Occipital lobe (tissue), 1 donor: ENCODE measurements at regions not wholly inside any gene's neighbourhood (a gene's known extent, or its start where the extent isn't known, plus 50 kb on each side); places are given as distances from the start of the nearest gene placed in this dataset.
"Not testable (repeated sequence)": the region's sequence is repeated elsewhere in the genome, so short reads cannot be mapped to it uniquely, and the experiment has no call there.

Source experiments
- DNase-seq: peaks from one replicate; lab custom pipeline; 2025; lab: John Stamatoyannopoulos, UW

DNA sequence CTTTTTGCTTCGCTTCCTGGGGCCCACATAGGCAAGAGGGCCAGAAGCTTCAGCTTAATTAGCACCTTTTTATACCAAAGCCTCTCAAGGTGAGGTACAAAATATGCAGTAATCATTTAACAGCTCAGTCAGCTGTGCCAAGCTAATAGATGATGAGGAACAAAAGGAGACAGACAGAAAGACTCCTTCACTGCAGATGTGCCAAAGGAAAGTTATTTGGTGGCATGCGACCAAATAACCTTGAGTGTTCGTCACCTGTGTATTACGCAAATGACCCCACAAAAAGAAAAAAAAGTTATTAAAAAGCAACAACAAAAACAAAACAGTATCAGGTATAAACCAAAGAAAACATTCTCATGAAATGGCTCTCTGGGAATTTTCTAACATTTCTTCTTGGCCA lies 325.8 kb upstream of the IGF1R start:
- DNase-seq, result no peak

DNA sequence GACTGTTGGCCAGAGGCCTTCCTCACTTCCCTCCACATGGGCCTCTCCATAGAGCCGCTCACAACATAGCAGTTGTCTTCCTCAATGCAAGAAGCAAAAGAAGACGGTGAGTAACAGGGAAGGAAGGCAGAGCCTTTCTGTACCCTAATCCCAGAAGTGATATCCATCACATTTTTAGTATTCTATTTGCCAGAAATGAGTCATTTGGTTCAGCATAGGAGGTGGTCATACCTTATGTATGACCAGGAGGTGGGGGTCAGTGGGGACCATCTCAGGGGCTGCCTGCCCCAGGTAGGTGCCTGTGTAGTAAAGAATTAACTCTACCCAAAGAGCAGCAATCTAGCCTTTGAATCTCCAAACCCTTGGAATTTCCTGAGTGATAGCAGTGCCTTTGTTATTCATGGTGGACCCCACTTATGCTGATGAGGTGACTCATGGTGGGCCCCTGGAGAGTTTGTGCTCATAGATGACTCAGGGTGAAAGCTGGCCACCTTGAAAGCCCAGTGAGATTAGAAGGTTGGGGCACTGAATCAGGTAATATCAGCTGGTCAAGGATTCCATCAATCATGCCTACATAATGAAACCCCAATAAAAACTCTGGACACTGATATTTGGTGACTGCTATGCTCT lies 323.9 kb upstream of the IGF1R start:
- no peak for DNase-seq

- DNase-seq, result no peak
These were observed 321.5 kb upstream of the IGF1R start for GRCh38 chr15:98326804-98327203.

DNA sequence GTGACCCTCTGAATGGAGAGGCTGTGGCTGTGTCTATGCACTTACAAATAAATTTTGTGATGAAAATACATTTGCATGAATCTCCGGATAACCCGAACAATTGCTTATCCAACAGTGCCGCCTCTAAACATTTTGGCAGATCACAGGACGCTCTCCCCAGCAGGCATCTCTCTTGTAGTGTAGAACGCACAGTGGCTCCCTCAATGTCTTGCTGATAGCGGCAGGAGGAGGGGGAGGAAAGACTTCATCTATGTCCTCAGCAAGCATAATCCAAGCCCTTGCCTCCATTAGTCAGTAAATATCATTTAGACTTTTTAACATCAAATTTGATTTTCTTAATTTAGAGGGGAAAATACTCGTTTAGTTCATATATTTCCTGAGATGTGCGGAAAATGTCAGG lies 318.1 kb upstream of the IGF1R start:
- DNase-seq, result no peak

DNA sequence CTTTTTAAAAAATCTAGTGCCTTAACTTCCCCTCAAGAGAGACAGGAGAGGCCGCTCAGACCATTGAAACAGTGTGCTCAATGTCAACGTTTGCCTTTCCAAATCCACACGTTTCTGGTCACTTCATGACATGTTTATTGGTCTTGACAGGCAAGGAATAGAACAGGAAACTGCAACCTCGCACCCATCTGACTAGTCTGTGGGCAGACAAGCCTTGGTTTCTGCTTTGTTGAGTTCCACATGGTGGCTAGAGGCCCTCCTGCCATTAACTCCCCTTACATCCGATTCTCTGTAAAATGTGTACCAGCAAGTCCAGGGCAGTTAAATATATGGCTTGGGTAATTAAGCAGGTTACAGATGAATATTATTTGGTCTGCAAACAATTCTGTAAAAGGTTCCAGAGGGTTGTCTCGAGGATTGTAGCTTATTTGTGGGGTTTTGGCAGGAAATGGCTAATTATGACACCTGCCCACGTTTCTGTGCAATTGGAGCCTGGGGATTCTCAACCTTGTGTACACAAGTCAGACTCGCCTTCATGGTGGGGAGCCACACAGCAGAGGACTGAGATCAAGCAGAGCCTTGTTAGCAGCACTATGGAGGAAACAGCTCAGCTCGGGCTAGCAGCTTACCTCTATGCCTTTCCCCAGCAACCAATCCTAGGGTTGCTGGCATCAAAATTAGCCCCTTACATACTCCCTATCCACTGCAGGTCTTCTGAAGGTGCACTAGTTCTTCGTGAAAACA lies 317.5 kb upstream of the IGF1R start:
- DNase-seq, result no peak

DNA sequence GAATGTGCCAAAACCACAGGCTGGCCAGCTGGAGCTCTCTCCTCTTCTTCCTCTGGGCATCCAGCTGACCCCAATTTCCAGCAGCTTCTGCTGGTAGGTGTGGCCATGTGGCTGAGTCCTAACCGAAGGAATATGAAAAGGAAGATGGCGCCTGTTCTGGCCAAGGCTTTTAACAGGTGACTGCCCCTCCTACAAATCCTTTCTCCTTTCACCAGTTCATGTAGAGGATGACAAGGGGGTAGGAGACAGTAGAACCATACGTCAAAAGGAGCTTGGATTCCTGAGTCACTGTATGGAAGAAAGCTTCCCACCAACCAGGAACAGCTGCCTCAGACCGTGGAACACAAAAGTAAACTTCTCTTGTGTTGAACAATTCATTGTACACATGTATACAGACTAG lies 316.7 kb upstream of the IGF1R start:
- no peak for DNase-seq

DNA sequence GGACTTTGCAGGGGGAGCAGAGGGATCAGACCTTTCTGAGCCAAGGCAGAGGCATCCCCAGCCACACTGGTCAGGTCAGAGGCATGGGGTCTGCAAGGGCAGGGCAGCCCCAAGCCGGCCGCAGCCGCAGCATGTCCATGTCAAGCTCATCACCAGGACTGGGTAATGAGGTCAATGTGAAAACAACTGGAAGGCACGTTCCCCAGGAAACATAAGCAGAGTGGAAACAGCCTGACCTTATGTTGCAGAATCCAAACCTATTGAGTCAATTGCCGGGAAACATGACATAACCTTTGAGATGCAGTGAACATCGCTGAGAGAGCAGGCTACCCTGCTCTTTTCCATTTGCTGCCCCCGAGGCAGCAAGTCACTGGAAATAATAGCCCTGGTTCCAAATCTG lies 315.1 kb upstream of the IGF1R start:
- no peak for DNase-seq

- DNase-seq, result no peak
These were observed 305.4 kb upstream of the IGF1R start for GRCh38 chr15:98342911-98343310.

DNA sequence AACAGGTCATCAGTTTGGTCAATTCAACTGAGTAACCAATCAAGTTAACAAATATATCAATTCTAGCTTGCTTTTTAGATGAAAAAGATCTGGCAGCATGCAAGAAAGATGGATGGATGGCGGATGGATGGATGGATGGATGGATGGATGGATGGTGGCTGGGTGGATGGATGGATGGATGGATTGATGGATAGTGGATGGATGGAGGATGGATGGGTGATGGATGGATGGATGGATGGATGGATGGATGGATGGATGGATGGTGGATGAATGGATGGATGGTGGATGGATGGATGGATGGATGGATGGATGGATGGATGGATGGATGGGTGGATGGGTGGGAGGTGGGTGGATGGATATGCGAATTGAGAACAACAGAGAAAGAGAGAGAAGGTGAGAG lies 303.7 kb upstream of the IGF1R start:
- DNase-seq, result no peak

- no peak for DNase-seq
These were observed 301.3 kb upstream of the IGF1R start for GRCh38 chr15:98347001-98347400.

GRCh38 chr15:98347866-98348265 lies 300.5 kb upstream of the IGF1R start:
- DNase-seq, result no peak

DNA sequence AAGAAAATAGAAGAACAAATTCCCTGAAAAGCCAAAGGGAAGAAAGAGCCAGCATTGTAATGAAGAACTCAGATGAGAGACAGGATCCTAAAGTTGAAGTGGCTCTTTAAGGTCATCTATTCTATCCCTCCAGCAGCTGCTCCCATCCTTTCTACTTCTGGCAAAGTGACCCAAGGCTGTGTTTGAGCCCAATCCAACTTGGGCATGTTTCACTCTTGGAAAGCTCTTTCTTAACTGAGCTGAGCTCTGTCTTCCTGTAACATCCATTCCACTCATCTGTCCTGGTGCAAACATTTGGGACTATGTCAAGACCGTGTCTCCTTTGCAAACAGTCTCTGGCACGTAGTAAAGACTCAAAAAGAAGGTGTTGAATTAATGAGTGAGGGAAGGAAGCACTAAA lies 298.1 kb upstream of the IGF1R start:
- DNase-seq, result no peak

- DNase-seq, result not testable (repeated sequence)
These were observed 290.1 kb upstream of the IGF1R start for GRCh38 chr15:98358274-98358673.

DNA sequence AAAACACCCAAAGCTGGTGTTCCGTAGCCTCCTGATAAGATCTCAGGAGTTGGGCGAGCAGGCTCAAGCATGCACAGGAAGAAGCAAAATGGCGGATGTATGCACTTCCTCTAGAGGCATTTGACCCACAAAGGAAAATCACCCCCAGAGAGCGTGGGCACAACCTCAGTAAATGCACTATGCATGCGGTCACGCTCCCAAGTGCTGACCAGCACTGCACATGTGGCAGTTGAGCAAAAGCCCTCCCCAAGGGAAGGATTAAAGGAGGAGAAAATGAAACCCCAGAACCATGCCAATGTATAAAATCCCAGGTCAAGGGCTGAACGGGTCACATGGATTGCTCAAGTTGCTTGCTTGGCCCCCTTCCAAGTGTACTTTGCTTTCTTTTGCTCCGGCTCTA lies 289.4 kb upstream of the IGF1R start:
- DNase-seq, result no peak

DNA sequence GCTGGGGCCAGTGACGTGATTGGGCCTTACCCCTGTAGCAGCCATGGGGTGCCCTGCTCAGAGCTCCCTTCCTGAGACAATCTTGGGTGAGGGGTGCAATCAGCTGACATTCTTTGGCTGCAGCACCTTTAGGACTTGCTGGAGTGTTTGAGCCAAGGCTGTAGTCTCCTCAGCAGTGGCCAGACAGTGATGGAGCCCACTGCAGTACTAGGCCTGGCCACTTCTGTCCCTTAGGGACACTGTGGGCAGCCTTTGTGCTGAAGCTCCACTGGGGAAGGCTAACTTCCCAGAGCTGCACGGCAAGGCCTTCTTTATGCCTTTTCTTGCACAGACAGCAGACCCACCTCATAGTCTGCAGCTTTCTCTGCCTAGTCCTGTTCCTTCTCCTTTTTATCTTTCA lies 284.9 kb upstream of the IGF1R start:
- DNase-seq, result no peak

GRCh38 chr15:98363955-98364354 lies 284.4 kb upstream of the IGF1R start:
- DNase-seq, result no peak

DNA sequence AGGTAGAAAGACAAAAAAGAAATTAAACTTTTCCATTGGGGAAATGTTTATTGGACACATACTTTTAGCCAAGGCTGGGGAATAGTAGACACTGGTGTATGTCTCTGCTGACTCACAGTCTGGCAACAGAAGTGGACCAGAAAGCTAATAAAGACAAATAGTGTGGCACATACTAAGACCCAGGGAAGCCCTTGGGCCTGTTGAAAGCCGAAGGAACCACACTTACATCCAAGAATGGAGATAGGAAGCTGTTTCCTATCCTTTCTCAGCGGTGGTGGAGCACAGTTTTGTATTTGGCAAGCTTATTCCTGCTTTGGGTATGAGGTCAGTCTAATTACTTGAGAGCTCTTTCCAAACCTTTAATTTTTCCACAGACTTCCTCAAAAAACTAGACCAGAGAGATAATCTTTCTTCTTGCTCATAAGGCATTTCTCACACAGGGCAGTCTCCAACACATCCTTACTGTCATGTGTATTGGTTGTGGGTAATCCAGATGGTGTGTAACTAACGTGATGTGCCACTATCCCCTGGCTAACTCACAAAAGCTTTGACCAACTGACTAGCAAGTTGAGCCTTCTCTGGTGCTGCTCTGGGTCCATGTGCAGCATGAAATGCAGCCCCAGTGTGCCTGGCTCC lies 279.1 kb upstream of the IGF1R start:
- DNase-seq, result no peak

DNA sequence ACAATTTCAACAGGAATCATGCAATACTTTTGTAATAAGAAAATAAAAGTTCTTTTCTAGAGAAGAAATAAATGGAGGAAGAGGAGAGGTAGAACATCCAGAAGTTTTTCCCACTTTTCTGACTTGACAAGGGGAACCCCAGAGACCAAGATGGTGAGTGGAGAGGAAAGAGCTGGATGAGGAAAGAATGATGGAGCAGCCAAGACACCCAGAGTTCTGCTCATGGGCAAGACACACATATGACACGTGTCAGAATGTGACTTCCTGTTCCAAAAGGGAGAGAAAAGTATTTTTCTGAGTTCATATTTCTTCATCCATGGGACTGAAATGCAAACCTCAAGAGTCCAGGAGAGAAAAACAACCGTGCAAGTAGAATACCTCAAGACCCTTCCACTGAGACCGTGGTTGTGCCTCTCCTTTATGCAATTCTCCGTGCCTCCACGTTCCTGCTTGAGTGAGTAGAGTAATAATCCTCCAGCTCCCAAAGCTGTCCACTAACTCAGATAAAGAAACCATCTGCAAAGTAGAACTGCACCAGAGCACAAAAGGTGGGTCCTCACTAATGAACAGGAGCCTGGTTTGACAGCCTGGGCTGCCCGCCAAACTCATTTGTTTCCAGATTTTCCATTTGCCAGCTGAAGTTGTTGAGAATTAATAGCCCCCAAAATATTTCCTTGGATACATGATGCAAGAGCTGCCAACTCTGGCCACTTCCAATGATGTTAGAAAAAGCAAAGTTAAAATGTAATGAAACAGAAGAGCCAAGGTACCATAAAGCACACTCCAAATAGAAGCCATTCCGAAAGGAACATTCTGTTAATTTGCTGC lies 272.6 kb upstream of the IGF1R start:
- DNase-seq, result no peak

DNA sequence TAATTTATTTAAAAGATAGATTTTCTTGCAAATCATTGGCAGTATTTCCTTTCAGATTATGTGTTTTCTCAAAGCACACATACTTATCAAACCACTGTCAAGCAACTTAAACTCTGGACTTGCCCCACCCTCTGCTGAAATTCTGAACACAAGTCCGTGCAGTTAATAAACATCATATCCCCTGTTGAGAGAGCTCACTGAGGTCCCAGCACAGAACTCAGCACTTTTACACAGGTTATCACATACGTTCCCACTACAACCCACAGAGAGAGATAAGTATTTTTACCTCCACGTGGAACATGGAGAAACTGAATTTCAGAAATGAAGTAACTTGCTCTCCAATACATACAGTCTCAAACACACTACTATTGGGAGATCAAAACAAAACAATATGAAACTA lies 267.6 kb upstream of the IGF1R start:
- no peak for DNase-seq

DNA sequence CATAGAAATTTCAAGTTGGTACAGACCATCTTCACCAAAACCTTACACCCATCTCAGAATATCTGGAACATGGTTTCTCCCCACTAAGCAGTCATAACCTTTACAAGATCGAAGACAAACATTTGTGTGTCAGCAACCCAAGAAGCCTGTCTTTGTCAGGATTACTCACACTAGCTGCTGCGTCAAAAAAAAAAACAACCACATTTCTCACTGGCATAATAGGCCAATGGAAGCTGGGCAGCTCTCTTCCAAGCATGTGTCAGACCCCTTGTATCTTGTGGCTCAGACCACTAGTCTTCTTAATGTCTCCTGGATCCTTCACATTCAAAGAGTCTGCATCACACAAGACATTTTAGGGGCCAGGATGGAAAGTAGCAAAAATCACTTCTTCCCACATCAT lies 266.9 kb upstream of the IGF1R start:
- no peak for DNase-seq

DNA sequence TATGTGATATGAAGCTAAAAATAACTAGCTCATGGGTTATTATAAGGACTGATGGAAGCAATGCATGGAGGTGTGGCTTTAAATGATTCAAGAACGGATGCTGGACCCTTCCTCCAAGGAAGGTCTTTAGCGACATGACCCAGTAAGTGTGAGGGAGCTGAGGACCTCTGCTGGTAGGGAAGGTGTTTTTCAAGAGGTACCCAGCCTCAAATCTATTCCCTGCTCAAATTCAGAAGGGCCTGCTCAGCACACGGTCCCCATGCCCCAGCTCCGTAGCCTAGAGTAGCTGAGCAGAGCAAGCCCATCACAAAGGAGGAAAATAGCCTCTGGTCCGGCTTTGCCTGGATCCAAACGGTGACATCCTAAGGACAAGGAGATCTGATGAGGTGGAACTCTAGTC lies 266.2 kb upstream of the IGF1R start:
- no peak for DNase-seq

- DNase-seq, result no peak
These were observed 264.8 kb upstream of the IGF1R start for GRCh38 chr15:98383571-98383970.
